HG02571 (cell line): ENCODE measurements at regions not wholly inside any gene's neighbourhood (a gene's known extent, or its start where the extent isn't known, plus 50 kb on each side); places are given as distances from the start of the nearest gene placed in this dataset.

ENCODE experiments used
- ATAC-seq: cut with Tn5 transposase; IDR thresholded peaks from one replicate; pipeline ENCODE4 v1.9.1; 2021; ENCODE audit warnings: mild to moderate bottlenecking, moderate library complexity; ENCODE audit not compliant: unreplicated experiment

- ATAC-seq = no peak
Observed at GRCh38 chr7:33700001-33700899, 205.1 kb upstream of the BMPER start.

DNA sequence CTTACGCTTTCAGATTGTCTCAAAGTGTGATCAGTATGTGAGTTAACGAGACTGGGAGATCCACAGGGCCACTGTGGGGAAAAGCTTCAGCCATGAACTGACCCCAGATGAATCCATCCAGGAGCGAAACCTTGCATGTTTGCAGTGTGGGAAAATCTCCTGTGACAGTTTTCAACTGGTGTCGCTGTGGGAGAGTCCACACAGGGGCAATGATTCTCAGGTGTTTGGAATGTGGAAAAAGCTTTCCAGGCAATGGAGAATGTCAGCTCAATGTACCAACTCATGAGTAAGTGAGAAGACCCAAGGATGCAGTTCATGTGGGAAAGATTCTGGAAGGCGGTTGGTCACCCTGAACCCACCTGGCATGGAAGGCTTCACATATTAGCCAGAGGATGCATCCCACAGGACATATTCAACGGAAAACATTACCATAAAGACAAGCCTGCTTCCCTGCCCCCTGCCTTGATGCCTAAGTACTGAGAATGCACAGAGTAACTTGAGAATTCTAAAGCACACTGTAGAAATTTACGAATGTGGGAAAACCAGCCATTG, 204.1 kb upstream of the BMPER start:
- no peak for ATAC-seq

GRCh38 chr7:33701927-33702326, 203.4 kb upstream of the BMPER start:
- no peak for ATAC-seq

- no peak for ATAC-seq
Observed at GRCh38 chr7:33702514-33703054, 202.8 kb upstream of the BMPER start.

- no peak for ATAC-seq
Observed at GRCh38 chr7:33705333-33705833, 200.0 kb upstream of the BMPER start.

DNA sequence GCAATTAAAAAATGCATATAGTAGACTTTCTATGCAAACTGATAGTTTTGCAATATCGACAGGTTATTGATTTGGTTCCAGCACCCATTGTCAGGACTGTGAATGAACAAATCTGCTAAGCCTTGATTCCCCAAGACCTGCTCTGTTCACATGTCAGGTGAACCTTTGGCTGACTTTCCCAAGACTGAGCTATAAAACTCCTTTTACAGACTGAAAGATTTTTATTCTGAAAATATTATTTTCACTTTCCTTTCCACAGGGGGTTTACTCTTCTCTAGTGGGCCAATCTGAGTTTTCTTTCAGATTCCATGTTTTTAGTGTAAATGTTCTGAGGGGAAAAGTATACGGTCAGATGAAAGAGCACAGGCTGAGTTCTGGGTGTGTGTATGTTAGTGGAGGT, 199.2 kb upstream of the BMPER start:
- ATAC-seq = no peak

- ATAC-seq = no peak
Observed at GRCh38 chr7:33706771-33707200, 198.6 kb upstream of the BMPER start.

DNA sequence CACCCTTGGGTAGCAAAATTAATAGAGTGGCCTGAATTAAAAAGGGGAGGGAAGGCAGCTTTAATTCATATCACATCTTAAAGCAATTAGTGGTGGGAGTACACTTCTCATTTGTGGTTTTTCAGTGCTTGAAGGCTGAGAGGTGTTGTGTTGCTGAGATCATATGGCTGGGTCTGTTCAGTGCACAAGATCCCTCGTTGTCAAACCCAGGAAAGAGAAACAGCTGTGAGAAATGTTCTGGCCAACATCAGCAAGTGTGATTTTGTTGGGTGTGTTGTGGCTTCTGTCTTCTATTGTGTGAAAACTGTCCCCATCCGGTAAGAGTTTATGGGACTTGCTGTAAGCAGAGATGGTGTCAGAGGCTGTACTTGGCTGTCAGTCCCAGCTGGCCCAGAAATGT, 197.9 kb upstream of the BMPER start:
- ATAC-seq = no peak

DNA sequence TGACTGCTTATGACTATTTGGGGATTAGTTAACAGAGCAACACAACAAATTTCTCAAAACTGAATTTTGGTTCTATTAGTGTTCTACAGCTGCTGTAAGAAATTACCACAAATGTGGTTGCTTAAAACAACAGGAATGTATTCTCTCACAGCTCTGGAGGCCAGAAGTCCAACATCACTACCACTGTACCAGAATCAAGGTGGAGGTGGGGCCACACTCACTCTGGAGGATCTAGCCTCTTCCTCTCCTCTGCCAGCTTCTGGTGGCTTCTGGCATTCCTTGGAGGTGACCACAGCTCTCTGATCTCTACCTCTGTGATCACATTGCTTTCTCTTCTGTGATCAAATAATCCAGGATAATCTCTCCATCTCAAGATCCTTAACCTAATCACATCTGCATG, 194.7 kb upstream of the BMPER start:
- no peak for ATAC-seq

GRCh38 chr7:33711231-33712019, 193.9 kb upstream of the BMPER start:
- no peak for ATAC-seq

DNA sequence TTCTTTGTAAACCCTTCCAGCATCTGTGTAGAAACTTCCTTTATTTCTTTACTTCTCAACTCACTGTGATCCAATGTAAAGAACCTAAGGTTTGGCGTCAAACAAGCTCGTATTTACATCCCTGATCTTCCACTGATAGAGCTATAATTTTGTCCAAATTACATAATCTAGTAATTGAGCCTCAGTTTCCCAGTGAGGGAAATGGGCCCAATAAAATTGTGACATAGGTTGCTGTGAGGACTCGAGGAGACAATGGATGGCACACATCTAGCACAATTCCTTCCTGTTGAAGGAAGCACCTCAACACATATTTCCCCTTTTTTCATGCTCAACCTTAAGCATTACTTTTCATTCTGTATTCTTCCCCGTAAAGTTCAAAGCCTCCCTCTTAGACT, 193.3 kb upstream of the BMPER start:
- no peak for ATAC-seq

GRCh38 chr7:33714208-33714607, 191.1 kb upstream of the BMPER start:
- no peak for ATAC-seq

- no peak for ATAC-seq
Observed at GRCh38 chr7:33716581-33717477, 188.5 kb upstream of the BMPER start.

- ATAC-seq = no peak
Observed at GRCh38 chr7:33719059-33719581, 186.2 kb upstream of the BMPER start.

- no peak for ATAC-seq
Observed at GRCh38 chr7:33720139-33720538, 185.2 kb upstream of the BMPER start.

DNA sequence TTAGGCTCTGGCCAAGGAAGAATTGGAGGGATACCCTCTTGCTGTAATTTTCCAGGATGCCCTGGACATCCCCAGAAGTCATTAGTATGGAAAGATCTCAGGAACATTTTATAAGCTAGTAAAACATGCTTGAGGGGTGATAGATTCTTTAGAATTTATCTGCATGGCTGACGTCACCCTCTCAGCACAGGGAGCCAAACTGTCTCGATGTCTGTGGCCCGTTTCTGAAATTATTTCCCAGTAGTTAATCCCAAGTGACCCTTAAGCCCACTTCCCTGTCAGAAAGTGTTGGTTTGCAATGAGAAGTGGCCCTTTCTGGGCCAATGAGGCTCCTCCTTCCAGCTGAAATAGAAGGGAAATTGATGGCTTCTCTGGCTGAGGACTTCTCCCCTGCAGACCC, 184.5 kb upstream of the BMPER start:
- no peak for ATAC-seq

DNA sequence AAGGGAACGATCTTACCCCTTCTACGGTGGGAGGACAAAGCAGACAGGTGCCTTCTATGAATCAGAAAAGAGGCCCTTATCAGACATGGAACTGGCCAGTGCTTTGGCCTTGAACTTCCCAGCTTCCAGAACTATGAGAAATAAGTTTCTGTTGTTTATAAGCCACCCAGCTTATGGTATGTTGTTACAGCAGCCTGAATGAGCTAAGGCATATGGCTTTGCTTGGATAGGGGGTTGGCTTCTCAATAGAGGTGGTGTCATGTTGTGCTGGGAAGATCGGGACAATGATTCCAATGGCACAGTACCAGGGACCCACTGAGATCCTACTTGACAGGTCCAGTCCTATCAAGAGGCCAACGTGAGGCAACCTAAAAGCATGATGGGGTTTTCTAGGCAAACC, 183.4 kb upstream of the BMPER start:
- no peak for ATAC-seq

- no peak for ATAC-seq
Observed at GRCh38 chr7:33722383-33723101, 182.8 kb upstream of the BMPER start.

GRCh38 chr7:33724201-33724600, 181.1 kb upstream of the BMPER start:
- ATAC-seq = no peak
